ENCODE measurements at regions not wholly inside any gene's neighbourhood (a gene's known extent, or its start where the extent isn't known, plus 50 kb on each side); places are given as distances from the start of the nearest gene placed in this dataset.
A peak's percentile ranks its signal among the peaks of the same experiment; 100 is the strongest.

DNA sequence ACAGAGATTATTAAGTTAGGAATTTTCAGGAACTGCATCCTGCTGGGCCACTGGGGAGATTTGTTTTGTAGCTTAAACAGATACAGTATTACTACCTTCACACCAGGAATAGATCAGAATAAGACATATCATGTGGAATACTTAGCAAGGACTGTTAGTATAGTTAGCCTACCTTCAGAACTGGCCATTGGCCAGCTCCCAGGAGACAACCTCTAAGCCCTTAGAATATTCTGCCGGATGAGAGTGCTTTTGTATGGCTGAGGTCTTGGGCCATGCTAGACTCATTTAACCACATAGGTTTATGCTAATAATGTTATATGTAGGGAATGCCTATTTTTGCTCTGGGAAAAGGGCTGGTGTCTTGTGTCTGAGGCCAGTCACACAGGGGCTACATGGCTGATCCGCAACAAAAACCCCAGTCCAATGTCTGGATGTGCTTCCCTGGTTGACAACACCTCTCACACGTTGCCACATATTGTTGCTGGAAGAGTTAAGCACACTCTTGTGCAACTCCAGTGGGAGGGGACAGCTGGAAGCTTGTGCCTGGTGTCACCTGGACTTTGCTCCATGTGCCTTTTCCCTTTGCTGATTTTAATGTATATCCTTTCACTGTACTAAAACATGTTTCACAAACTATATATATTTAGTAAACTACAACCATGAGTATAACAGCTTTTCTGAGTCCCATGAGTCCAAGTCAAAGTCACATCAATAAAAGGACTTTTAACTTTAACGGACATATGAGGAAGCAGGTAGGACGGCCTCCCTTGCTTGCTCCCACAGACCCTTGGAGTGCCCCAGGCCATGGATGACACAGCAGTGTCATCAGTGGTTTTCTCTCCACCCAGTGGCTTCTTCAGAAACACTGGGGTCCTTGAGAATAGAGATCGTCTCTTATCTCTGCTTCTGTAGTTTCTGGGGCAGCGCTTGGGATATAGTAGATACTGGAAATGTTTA is 118.0 kb upstream of the C3orf80 start (continued):
- TF ChIP-seq TAF1 (conservative IDR thresholded peaks at IDR 0.05), result no peak
- TF ChIP-seq, protein P1, sequence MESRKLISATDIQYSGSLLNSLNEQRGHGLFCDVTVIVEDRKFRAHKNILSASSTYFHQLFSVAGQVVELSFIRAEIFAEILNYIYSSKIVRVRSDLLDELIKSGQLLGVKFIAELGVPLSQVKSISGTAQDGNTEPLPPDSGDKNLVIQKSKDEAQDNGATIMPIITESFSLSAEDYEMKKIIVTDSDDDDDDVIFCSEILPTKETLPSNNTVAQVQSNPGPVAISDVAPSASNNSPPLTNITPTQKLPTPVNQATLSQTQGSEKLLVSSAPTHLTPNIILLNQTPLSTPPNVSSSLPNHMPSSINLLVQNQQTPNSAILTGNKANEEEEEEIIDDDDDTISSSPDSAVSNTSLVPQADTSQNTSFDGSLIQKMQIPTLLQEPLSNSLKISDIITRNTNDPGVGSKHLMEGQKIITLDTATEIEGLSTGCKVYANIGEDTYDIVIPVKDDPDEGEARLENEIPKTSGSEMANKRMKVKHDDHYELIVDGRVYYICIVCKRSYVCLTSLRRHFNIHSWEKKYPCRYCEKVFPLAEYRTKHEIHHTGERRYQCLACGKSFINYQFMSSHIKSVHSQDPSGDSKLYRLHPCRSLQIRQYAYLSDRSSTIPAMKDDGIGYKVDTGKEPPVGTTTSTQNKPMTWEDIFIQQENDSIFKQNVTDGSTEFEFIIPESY (IDR thresholded peaks at IDR 0.05), result peak; percentile 90
- peak; percentile 73 for TF ChIP-seq FOXA1 (IDR thresholded peaks at IDR 0.05)

DNA sequence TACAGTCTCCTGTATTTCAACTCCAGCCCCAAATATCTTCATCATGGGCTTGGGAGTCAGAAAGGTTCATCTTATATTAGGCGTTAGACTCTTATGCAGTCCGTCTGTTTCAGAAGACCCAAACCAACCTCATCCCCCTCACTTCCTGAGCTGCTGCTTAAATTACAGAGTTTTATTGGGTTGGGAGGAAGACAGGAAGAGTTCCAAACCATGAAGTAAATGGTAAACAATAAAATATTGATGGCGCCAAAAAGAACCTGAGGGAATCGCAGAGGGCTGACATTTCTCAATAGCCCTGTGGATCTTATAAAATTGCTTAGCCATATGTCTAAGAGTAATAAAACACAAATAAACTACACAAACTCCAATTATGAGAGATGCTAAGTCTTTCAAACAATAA is 116.9 kb upstream of the C3orf80 start:
- H3K9ac ChIP-seq (ENCODE audit: low read depth in 1 of 2, low read length in 2 of 2), result no peak overlapping the region
- H3K4me3 ChIP-seq (ENCODE audit: low read depth in 1 of 3, low read length in 3 of 3), result no peak overlapping the region
- no peak overlapping the region for H3K27ac ChIP-seq (ENCODE audit: low read depth in 1 of 2, low read length in 2 of 2)
- TF ChIP-seq, protein P2, sequence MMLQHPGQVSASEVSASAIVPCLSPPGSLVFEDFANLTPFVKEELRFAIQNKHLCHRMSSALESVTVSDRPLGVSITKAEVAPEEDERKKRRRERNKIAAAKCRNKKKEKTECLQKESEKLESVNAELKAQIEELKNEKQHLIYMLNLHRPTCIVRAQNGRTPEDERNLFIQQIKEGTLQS (IDR thresholded peaks at IDR 0.05), result no peak
- TF ChIP-seq, protein P3, sequence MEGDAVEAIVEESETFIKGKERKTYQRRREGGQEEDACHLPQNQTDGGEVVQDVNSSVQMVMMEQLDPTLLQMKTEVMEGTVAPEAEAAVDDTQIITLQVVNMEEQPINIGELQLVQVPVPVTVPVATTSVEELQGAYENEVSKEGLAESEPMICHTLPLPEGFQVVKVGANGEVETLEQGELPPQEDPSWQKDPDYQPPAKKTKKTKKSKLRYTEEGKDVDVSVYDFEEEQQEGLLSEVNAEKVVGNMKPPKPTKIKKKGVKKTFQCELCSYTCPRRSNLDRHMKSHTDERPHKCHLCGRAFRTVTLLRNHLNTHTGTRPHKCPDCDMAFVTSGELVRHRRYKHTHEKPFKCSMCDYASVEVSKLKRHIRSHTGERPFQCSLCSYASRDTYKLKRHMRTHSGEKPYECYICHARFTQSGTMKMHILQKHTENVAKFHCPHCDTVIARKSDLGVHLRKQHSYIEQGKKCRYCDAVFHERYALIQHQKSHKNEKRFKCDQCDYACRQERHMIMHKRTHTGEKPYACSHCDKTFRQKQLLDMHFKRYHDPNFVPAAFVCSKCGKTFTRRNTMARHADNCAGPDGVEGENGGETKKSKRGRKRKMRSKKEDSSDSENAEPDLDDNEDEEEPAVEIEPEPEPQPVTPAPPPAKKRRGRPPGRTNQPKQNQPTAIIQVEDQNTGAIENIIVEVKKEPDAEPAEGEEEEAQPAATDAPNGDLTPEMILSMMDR (IDR thresholded peaks at IDR 0.05; ENCODE audit: low read depth, low read length, missing input control), result no peak
- TF ChIP-seq NR2F2 (IDR thresholded peaks at IDR 0.05) (no peak), GABPA (IDR thresholded peaks at IDR 0.05 in 1 of 2, conservative IDR thresholded peaks at IDR 0.05 in 1 of 2) (no peak)
- H3K27me3 ChIP-seq (ENCODE audit: control insufficient read depth in 4 of 4, insufficient read depth in 4 of 4, low read length in 3 of 4), result no peaks in the 10 kb centered on the region
- no peak for DNase-seq (ENCODE audit: low spot score)
- peaks cover 10 to 24% (median 18%) of the 10 kb centered on the region in 4 donors for H3K4me1 ChIP-seq (ENCODE audit: control insufficient read depth in 4 of 4, insufficient read depth in 4 of 4, low read length in 3 of 4)
- WGBS, result 71% methylated on average over 4 of the region's 4 CpGs
- H3K36me3 ChIP-seq (ENCODE audit: control insufficient read depth in 4 of 4, insufficient read depth in 3 of 4, low read depth in 1 of 4, low read length in 3 of 4), result no peaks in the 10 kb centered on the region
- no peaks in the 10 kb centered on the region for H3K9me3 ChIP-seq (ENCODE audit: control insufficient read depth in 4 of 4, low read length in 3 of 4)

DNA sequence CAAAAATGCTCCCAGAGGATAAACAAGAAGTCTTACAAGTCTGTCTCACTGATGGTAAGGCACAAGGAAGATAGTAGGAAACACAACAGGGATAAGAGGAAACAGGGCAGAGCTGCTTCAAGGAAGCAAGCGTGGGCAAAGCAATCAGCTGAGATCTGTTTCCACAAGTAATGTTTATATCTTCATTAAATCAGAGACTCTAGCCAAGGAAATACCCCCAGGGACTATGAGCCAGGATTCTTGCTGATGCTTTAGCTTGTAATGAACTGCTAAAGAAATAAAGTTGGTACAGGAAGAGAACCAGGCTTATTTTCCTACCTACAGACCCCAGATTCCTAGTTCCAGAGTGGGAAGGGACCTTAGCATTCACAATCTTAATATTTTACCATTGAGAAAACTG is 112.7 kb upstream of the C3orf80 start:
- Histone ChIP-seq H3K4me3 (ENCODE audit: low read depth in 1 of 3, low read length in 3 of 3) (no peak overlapping the region), H3K9me3 (ENCODE audit: control insufficient read depth in 4 of 4, low read length in 3 of 4) (no peaks in the 10 kb centered on the region), H3K27ac (ENCODE audit: low read depth in 1 of 2, low read length in 2 of 2) (no peak overlapping the region), H3K9ac (ENCODE audit: low read depth in 1 of 2, low read length in 2 of 2) (no peak overlapping the region), H3K4me1 (ENCODE audit: control insufficient read depth in 4 of 4, insufficient read depth in 4 of 4, low read length in 3 of 4) (peaks cover 12 to 20% (median 16%) of the 10 kb centered on the region in 4 donors), H3K36me3 (ENCODE audit: control insufficient read depth in 4 of 4, insufficient read depth in 3 of 4, low read depth in 1 of 4, low read length in 3 of 4) (no peaks in the 10 kb centered on the region), H3K27me3 (ENCODE audit: control insufficient read depth in 4 of 4, insufficient read depth in 4 of 4, low read length in 3 of 4) (no peaks in the 10 kb centered on the region)
- WGBS, result 79% methylated on average over 1 of the region's 1 CpG
- DNase-seq (ENCODE audit: low spot score), result no peak
- TF ChIP-seq HNF4G (IDR thresholded peaks at IDR 0.05), result no peak
- TF ChIP-seq, protein P2 (IDR thresholded peaks at IDR 0.05), result no peak
- no peak for TF ChIP-seq TAF1 (conservative IDR thresholded peaks at IDR 0.05)
- TF ChIP-seq, protein P4, sequence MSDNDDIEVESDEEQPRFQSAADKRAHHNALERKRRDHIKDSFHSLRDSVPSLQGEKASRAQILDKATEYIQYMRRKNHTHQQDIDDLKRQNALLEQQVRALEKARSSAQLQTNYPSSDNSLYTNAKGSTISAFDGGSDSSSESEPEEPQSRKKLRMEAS (IDR thresholded peaks at IDR 0.05), result no peak
- TF ChIP-seq NR2F2 (IDR thresholded peaks at IDR 0.05), result no peak
- TF ChIP-seq HNF4A (conservative IDR thresholded peaks at IDR 0.05), result no peak
- no peak for TF ChIP-seq JUND (IDR thresholded peaks at IDR 0.05)
- TF ChIP-seq RAD21 (IDR thresholded peaks at IDR 0.05), result no peak
- TF ChIP-seq, protein P5, sequence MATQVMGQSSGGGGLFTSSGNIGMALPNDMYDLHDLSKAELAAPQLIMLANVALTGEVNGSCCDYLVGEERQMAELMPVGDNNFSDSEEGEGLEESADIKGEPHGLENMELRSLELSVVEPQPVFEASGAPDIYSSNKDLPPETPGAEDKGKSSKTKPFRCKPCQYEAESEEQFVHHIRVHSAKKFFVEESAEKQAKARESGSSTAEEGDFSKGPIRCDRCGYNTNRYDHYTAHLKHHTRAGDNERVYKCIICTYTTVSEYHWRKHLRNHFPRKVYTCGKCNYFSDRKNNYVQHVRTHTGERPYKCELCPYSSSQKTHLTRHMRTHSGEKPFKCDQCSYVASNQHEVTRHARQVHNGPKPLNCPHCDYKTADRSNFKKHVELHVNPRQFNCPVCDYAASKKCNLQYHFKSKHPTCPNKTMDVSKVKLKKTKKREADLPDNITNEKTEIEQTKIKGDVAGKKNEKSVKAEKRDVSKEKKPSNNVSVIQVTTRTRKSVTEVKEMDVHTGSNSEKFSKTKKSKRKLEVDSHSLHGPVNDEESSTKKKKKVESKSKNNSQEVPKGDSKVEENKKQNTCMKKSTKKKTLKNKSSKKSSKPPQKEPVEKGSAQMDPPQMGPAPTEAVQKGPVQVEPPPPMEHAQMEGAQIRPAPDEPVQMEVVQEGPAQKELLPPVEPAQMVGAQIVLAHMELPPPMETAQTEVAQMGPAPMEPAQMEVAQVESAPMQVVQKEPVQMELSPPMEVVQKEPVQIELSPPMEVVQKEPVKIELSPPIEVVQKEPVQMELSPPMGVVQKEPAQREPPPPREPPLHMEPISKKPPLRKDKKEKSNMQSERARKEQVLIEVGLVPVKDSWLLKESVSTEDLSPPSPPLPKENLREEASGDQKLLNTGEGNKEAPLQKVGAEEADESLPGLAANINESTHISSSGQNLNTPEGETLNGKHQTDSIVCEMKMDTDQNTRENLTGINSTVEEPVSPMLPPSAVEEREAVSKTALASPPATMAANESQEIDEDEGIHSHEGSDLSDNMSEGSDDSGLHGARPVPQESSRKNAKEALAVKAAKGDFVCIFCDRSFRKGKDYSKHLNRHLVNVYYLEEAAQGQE (IDR thresholded peaks at IDR 0.05), result no peak
- TF ChIP-seq RXRA (IDR thresholded peaks at IDR 0.05), result no peak
- no peak for TF ChIP-seq FOXA1 (IDR thresholded peaks at IDR 0.05)

Measured in liver (tissue), 8 donors.